HFF-Myc (cell line): ENCODE measurements at regions not wholly inside any gene's neighbourhood (a gene's known extent, or its start where the extent isn't known, plus 50 kb on each side); places are given as distances from the start of the nearest gene placed in this dataset.

Source experiments
- DNase-seq: peaks from one replicate; pipeline ENCODE4 v3.0.0-alpha.2; 2011; ENCODE audit warnings: low read depth; ENCODE audit errors: extremely low read depth
- H3K4me3 ChIP-seq: replicated peaks from 2 replicates; pipeline ENCODE4 v1.5.1; 2011; ENCODE audit warnings: low read depth, mild to moderate bottlenecking, control low read depth, low read length
- TF ChIP-seq, protein P1 (sequence below): IDR thresholded peaks from 2 replicates; pipeline ENCODE4 v1.5.1; 2012; ENCODE audit warnings: mild to moderate bottlenecking, low read depth, low read length, control low read depth; ENCODE audit errors: missing control alignments

DNA sequence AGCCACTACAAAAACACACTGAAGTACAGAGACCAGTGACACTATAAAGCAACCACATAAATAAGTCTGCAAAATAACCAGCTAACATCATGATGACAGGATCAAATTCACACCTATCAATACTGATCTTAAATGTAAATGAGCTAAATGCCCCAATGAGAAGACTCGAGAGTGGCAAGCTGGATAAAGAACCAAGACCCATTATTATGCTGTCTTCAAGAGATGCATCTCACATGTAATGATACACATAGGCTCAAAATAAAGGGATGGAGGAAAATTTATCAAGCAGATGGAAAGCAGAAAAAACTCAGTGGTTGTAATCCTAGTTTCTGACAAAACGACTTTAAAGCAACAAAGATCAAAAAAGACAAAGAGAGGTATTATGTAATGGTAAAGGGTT, 138.1 kb upstream of the PLN start:
- TF ChIP-seq, protein P1, sequence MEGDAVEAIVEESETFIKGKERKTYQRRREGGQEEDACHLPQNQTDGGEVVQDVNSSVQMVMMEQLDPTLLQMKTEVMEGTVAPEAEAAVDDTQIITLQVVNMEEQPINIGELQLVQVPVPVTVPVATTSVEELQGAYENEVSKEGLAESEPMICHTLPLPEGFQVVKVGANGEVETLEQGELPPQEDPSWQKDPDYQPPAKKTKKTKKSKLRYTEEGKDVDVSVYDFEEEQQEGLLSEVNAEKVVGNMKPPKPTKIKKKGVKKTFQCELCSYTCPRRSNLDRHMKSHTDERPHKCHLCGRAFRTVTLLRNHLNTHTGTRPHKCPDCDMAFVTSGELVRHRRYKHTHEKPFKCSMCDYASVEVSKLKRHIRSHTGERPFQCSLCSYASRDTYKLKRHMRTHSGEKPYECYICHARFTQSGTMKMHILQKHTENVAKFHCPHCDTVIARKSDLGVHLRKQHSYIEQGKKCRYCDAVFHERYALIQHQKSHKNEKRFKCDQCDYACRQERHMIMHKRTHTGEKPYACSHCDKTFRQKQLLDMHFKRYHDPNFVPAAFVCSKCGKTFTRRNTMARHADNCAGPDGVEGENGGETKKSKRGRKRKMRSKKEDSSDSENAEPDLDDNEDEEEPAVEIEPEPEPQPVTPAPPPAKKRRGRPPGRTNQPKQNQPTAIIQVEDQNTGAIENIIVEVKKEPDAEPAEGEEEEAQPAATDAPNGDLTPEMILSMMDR: no peak
- DNase-seq: no peak
- H3K4me3 ChIP-seq: no peak overlapping the region
